Gastrocnemius medialis (tissue), 4 donors: ENCODE measurements at regions not wholly inside any gene's neighbourhood (a gene's known extent, or its start where the extent isn't known, plus 50 kb on each side); places are given as distances from the start of the nearest gene placed in this dataset.

Experiments used
- ATAC-seq, 2 donors: fragments of 150-250 bp; one replicate each; pipeline ENCODE4 v1.9.1; 2016
- DNase-seq, 2 donors: peaks; one replicate each; pipeline ENCODE4 v3.0.0-alpha.2; 2019
- H3K27ac ChIP-seq, 4 donors: fragments of 200-600 bp; sonication (generic); 1 replicate in 1 of 4; 2 replicates in 3 of 4; pipeline ENCODE4 v1.5.1; 2016 to 2018; ENCODE audit warnings: mild to moderate bottlenecking in 2 of 4, moderate library complexity in 1 of 4
- H3K27me3 ChIP-seq, 3 donors: fragments of 200-600 bp; sonication (generic) in 2 of 3; 1 replicate in 1 of 3; 2 replicates in 2 of 3; pipeline versions ENCODE4 v1.5.1 to v1.6.0; 2016 to 2019; ENCODE audit warnings: mild to moderate bottlenecking in 1 of 3, moderate library complexity in 1 of 3
- H3K36me3 ChIP-seq, 2 donors: fragments of 200-600 bp; sonication (generic) in 1 of 2; one replicate each; pipeline ENCODE4 v1.5.1; 2017 to 2018
- H3K4me1 ChIP-seq, 2 donors: fragments of 200-600 bp; sonication (generic) in 1 of 2; one replicate each; pipeline ENCODE4 v1.5.1; 2016 to 2017; ENCODE audit warnings: mild to moderate bottlenecking in 2 of 2
- H3K4me3 ChIP-seq, 4 donors: fragments of 200-600 bp; sonication (generic) in 3 of 4; 1 replicate in 1 of 4; 2 replicates in 3 of 4; pipeline ENCODE4 v1.5.1; 2016 to 2019; ENCODE audit warnings: mild to moderate bottlenecking in 2 of 4
- H3K9me3 ChIP-seq, 3 donors: fragments of 200-600 bp; sonication (generic) in 2 of 3; 1 replicate in 1 of 3; 2 replicates in 2 of 3; pipeline ENCODE4 v1.5.1; 2016 to 2019
- CTCF ChIP-seq, 5 experiments: fragments of 450-650 bp in 3 of 5; fragments of 200-600 bp in 2 of 5; sonication (generic) in 2 of 5; IDR thresholded peaks in 4 of 5; conservative IDR thresholded peaks in 1 of 5; 1 replicate in 4 of 5; 2 replicates in 1 of 5; pipeline ENCODE4 v1.5.1; 2016 to 2019; ENCODE audit warnings: antibody characterized with exemption in 5 of 5, mild to moderate bottlenecking in 3 of 5, moderate library complexity in 3 of 5
- POLR2A ChIP-seq, 2 donors: fragments of 450-650 bp; IDR thresholded peaks; one replicate each; pipeline ENCODE4 v1.6.1; 2017; ENCODE audit warnings: antibody characterized with exemption in 2 of 2, mild to moderate bottlenecking in 2 of 2, moderate library complexity in 2 of 2
- in situ Hi-C, 4 donors: fragments of 200-750 bp; cut with MboI; loops; one replicate each; pipeline versions ENCODE4 v1.15.0 to v1.8.0; 2017; ENCODE audit warnings: low sequenced_read_pairs in 4 of 4
- intact Hi-C: fragments of 100-400 bp; cut with DNase I; formaldehyde crosslinking; loops from one replicate; pipeline ENCODE4 v1.15.1; 2023; ENCODE audit warnings: low total_unique reads

GRCh38 chr12:97182769-97183168, 275.7 kb downstream of the NEDD1 start:
- H3K9me3 ChIP-seq, result no peaks in the 10 kb centered on the region
- no peak overlapping the region for H3K4me3 ChIP-seq
- H3K4me1 ChIP-seq, result no peaks in the 10 kb centered on the region
- no peak for ATAC-seq
- intact Hi-C loops, result no loop called here
- no peak for DNase-seq
- in situ Hi-C loops, result no loop called here
- no peak overlapping the region for H3K27ac ChIP-seq
- H3K27me3 ChIP-seq, result no peaks in the 10 kb centered on the region
- no peaks in the 10 kb centered on the region for H3K36me3 ChIP-seq
- TF ChIP-seq POLR2A (IDR thresholded peaks at IDR 0.05) (no peak), CTCF (IDR thresholded peaks at IDR 0.05 in 4 of 5, conservative IDR thresholded peaks at IDR 0.05 in 1 of 5) (no peak)

- TF ChIP-seq POLR2A (IDR thresholded peaks at IDR 0.05), result no peak
- TF ChIP-seq CTCF (IDR thresholded peaks at IDR 0.05 in 4 of 5, conservative IDR thresholded peaks at IDR 0.05 in 1 of 5), result no peak
Observed at GRCh38 chr12:97184127-97184773, 277.2 kb downstream of the NEDD1 start.

GRCh38 chr12:97185567-97185966, 277.0 kb upstream of the RMST start:
- H3K4me3 ChIP-seq, result no peak overlapping the region
- no peak for TF ChIP-seq POLR2A (IDR thresholded peaks at IDR 0.05)
- no peak for TF ChIP-seq CTCF (IDR thresholded peaks at IDR 0.05 in 4 of 5, conservative IDR thresholded peaks at IDR 0.05 in 1 of 5)
- H3K36me3 ChIP-seq, result no peaks in the 10 kb centered on the region
- no peaks in the 10 kb centered on the region for H3K9me3 ChIP-seq
- ATAC-seq, result no peak
- in situ Hi-C loops (no loop called here), intact Hi-C loops (no loop called here)
- H3K27ac ChIP-seq, result no peak overlapping the region
- H3K4me1 ChIP-seq, result no peaks in the 10 kb centered on the region
- no peak for DNase-seq
- no peaks in the 10 kb centered on the region for H3K27me3 ChIP-seq

More at GRCh38 chr12:97184127-97184773, 277.2 kb downstream of the NEDD1 start:
- no peaks in the 10 kb centered on the region for H3K4me1 ChIP-seq
- no peak for ATAC-seq
- H3K27ac ChIP-seq, result no peak overlapping the region
- intact Hi-C loops, result no loop called here
- H3K36me3 ChIP-seq, result no peaks in the 10 kb centered on the region
- H3K9me3 ChIP-seq, result no peaks in the 10 kb centered on the region
- no peak overlapping the region for H3K4me3 ChIP-seq
- H3K27me3 ChIP-seq, result no peaks in the 10 kb centered on the region
- in situ Hi-C loops, result no loop called here
- no peak for DNase-seq

GRCh38 chr12:97194546-97194945, 268.1 kb upstream of the RMST start:
- in situ Hi-C loops, result no loop called here
- no peaks in the 10 kb centered on the region for H3K27me3 ChIP-seq
- no peak for ATAC-seq
- TF ChIP-seq CTCF (IDR thresholded peaks at IDR 0.05 in 4 of 5, conservative IDR thresholded peaks at IDR 0.05 in 1 of 5) (no peak), POLR2A (IDR thresholded peaks at IDR 0.05) (no peak)
- intact Hi-C loops, result no loop called here
- H3K9me3 ChIP-seq, result no peaks in the 10 kb centered on the region
- no peak for DNase-seq
- no peaks in the 10 kb centered on the region for H3K36me3 ChIP-seq
- H3K27ac ChIP-seq, result no peak overlapping the region
- H3K4me3 ChIP-seq, result no peak overlapping the region
- H3K4me1 ChIP-seq, result no peaks in the 10 kb centered on the region

GRCh38 chr12:97200181-97200580, 262.4 kb upstream of the RMST start:
- H3K36me3 ChIP-seq, result no peaks in the 10 kb centered on the region
- no peaks in the 10 kb centered on the region for H3K4me1 ChIP-seq
- H3K27ac ChIP-seq, result no peak overlapping the region
- no peak overlapping the region for H3K4me3 ChIP-seq
- ATAC-seq (no peak), DNase-seq (no peak)
- no peaks in the 10 kb centered on the region for H3K9me3 ChIP-seq
- no peak for TF ChIP-seq CTCF (IDR thresholded peaks at IDR 0.05 in 4 of 5, conservative IDR thresholded peaks at IDR 0.05 in 1 of 5)
- TF ChIP-seq POLR2A (IDR thresholded peaks at IDR 0.05), result no peak
- H3K27me3 ChIP-seq, result no peaks in the 10 kb centered on the region
- in situ Hi-C loops (no loop called here), intact Hi-C loops (no loop called here)
